Peyer's patch (tissue), 4 donors: ENCODE measurements at regions not wholly inside any gene's neighbourhood (a gene's known extent, or its start where the extent isn't known, plus 50 kb on each side); places are given as distances from the start of the nearest gene placed in this dataset.

Source experiments
- POLR2A ChIP-seq, 2 donors: fragments of 450-650 bp; IDR thresholded peaks; one replicate each; pipeline ENCODE4 v1.5.1; 2017; ENCODE audit warnings: antibody characterized with exemption in 2 of 2, mild to moderate bottlenecking in 2 of 2, moderate library complexity in 2 of 2
- TF ChIP-seq, protein P1 (sequence below), 6 experiments: fragments of 450-650 bp in 4 of 6; fragments of 200-600 bp in 2 of 6; sonication (generic) in 1 of 6; IDR thresholded peaks; one replicate each; pipeline ENCODE4 v1.5.1; 2017 to 2019; ENCODE audit warnings: antibody characterized with exemption in 6 of 6, mild to moderate bottlenecking in 3 of 6, moderate library complexity in 1 of 6

DNA sequence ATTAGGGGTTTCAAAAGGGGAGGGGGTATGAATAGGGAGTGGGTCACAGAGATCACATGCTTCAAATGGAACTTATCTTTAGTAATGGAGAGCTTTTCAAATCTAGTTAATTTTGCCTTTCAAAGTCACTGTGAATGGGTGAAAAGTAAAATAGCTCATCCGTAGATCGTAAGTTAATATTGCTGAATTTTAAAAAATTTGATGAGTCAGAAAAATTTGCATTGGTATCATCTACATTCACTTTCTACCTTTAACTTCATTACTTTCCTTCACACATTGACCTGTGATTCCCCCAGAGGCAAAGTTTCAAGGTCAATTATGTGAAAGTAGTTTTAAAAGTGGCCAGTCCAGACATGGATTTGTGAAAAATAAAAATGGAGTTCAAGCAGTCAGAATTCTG, 139.0 kb upstream of the SLC35B3 start:
- TF ChIP-seq, protein P1, sequence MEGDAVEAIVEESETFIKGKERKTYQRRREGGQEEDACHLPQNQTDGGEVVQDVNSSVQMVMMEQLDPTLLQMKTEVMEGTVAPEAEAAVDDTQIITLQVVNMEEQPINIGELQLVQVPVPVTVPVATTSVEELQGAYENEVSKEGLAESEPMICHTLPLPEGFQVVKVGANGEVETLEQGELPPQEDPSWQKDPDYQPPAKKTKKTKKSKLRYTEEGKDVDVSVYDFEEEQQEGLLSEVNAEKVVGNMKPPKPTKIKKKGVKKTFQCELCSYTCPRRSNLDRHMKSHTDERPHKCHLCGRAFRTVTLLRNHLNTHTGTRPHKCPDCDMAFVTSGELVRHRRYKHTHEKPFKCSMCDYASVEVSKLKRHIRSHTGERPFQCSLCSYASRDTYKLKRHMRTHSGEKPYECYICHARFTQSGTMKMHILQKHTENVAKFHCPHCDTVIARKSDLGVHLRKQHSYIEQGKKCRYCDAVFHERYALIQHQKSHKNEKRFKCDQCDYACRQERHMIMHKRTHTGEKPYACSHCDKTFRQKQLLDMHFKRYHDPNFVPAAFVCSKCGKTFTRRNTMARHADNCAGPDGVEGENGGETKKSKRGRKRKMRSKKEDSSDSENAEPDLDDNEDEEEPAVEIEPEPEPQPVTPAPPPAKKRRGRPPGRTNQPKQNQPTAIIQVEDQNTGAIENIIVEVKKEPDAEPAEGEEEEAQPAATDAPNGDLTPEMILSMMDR (IDR thresholded peaks at IDR 0.05), result no peak
- no peak for TF ChIP-seq POLR2A (IDR thresholded peaks at IDR 0.05)
